Ishikawa (cell line): ENCODE measurements at regions not wholly inside any gene's neighbourhood (a gene's known extent, or its start where the extent isn't known, plus 50 kb on each side); places are given as distances from the start of the nearest gene placed in this dataset.

ENCODE experiments used
- CEBPB ChIP-seq: IDR thresholded peaks from 2 replicates; pipeline ENCODE4 v1.6.1; 2012
- FOXM1 ChIP-seq: IDR thresholded peaks from 2 replicates; pipeline ENCODE4 v1.6.1; 2012; ENCODE audit warnings: low read depth, borderline replicate concordance
- TF ChIP-seq, protein P1 (sequence below): IDR thresholded peaks from 2 replicates; pipeline ENCODE4 v1.6.1; 2012

DNA sequence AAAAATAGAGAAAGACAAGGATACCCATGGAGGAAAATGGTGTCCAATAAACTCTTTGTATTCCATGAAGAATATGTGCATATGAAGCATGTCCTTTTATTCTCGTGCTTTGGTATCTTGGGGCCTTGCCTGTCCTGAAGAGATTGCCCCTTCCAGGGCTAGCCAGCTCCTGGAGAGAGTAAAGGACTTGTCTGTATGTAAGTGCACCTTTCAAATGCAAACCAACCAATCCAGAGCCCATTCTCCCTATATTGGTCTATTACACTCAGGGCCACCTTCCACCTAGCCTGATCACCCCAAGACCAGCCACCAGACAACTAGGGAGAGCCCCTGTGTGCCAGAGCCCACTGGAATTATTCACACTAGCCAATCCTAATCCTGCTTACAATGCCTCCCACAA, 221.6 kb downstream of the CD83 start:
- TF ChIP-seq CEBPB (no peak), FOXM1 (no peak)
- TF ChIP-seq, protein P1, sequence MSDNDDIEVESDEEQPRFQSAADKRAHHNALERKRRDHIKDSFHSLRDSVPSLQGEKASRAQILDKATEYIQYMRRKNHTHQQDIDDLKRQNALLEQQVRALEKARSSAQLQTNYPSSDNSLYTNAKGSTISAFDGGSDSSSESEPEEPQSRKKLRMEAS, result no peak
